ENCODE measurements at regions not wholly inside any gene's neighbourhood (a gene's known extent, or its start where the extent isn't known, plus 50 kb on each side); places are given as distances from the start of the nearest gene placed in this dataset.

DNA sequence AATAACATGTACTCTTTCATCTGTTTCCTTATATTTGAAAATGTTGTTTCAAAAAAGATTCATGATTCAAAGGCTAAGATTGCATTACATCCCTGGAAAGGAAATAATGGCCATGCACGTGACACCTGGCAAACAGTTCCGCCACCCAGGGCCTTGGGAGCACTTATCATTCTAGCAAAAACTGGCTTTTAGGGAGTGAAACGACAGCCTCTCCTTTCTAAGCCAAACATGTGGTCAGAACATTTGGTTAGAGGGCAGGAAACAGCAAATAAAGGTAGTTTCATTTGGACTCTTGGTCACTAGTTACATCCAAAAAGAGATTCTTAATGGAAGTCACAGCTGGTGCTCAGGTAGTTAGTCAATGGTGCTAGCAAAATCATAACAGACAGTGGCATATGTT, 83.5 kb downstream of the FAS start:
- H3K27ac ChIP-seq, result no peak overlapping the region
- no peak for TF ChIP-seq CTCF (conservative IDR thresholded peaks at IDR 0.05)

DNA sequence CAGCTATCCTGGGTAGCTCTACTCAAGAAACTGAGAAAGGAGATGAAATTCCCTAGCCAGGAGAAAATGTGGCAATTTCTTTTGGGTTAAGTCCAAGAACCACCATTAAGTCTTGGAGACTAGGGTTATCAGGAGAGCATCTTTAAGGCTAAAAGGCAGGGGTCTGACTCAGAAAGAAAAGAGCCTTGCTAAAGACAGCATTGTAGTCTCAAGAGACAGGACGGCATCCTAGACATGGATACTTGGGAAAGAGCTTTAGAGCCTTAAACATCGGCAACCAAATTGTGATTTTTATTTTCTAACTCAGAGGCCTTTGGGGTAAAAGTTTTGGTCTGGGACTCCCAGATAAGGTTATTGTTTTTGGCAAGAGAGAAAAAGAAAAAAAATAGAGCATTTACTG, 83.1 kb downstream of the FAS start:
- TF ChIP-seq CTCF (conservative IDR thresholded peaks at IDR 0.05), result no peak
- H3K27ac ChIP-seq, result no peak overlapping the region

GRCh38 chr10:89069589-89069988, 79.0 kb downstream of the FAS start:
- TF ChIP-seq CTCF (conservative IDR thresholded peaks at IDR 0.05), result no peak

More at GRCh38 chr10:89069589-89069988, 79.0 kb downstream of the FAS start:
- no peak overlapping the region for H3K27ac ChIP-seq
